Sigmoid colon (tissue), 6 donors: ENCODE measurements at regions not wholly inside any gene's neighbourhood (a gene's known extent, or its start where the extent isn't known, plus 50 kb on each side); places are given as distances from the start of the nearest gene placed in this dataset.

Experiments used
- DNase-seq: peaks from one replicate; pipeline ENCODE4 v3.0.0-alpha.2; 2019
- H3K27ac ChIP-seq, 4 donors: fragments of 200-600 bp; sonication (generic); one replicate each; pipeline ENCODE4 v1.5.1; 2016 to 2019; ENCODE audit warnings: mild to moderate bottlenecking in 1 of 4
- H3K27me3 ChIP-seq, 3 donors: fragments of 200-600 bp; sonication (generic); one replicate each; pipeline ENCODE4 v1.5.1; 2019; ENCODE audit warnings: mild to moderate bottlenecking in 1 of 3
- H3K36me3 ChIP-seq, 4 donors: fragments of 200-600 bp; sonication (generic); one replicate each; pipeline ENCODE4 v1.5.1; 2016 to 2019
- H3K4me1 ChIP-seq, 4 donors: fragments of 200-600 bp; sonication (generic); one replicate each; pipeline ENCODE4 v1.5.1; 2017 to 2019
- H3K4me3 ChIP-seq, 4 donors: fragments of 200-600 bp; sonication (generic); one replicate each; pipeline ENCODE4 v1.5.1; 2017 to 2019; ENCODE audit warnings: mild to moderate bottlenecking in 2 of 4, moderate library complexity in 1 of 4
- H3K9me3 ChIP-seq, 4 donors: fragments of 200-600 bp in 3 of 4; sonication (generic) in 3 of 4; one replicate each; pipeline versions ENCODE4 v1.5.1 to v1.6.1; 2013 to 2019
- EP300 ChIP-seq, 4 donors: sonication (generic); formaldehyde crosslinking; IDR thresholded peaks; one replicate each; pipeline ENCODE4 v1.6.1; 2017; ENCODE audit warnings: antibody characterized with exemption in 4 of 4
- POLR2A ChIP-seq, 2 donors: fragments of 450-650 bp; IDR thresholded peaks; one replicate each; pipeline ENCODE4 v1.6.1; 2016; ENCODE audit warnings: antibody characterized with exemption in 2 of 2, mild to moderate bottlenecking in 2 of 2, moderate library complexity in 2 of 2
- POLR2AphosphoS5 ChIP-seq, 4 donors: sonication (generic); formaldehyde crosslinking; IDR thresholded peaks; one replicate each; pipeline ENCODE4 v1.6.1; 2017; ENCODE audit warnings: antibody characterized with exemption in 4 of 4
- WGBS, 2 donors: extraction: QIAGEN DNeasy Blood & Tissue Kit; methylation state at CpG; one replicate each; pipeline ENCODE4 v1.1.7; 2013; 5-methylcytosine and 5-hydroxymethylcytosine counted together
- intact Hi-C: fragments of 100-400 bp; cut with DNase I; formaldehyde crosslinking; loops from one replicate; pipeline ENCODE4 v1.15.1; 2023
- TF ChIP-seq, protein P1 (sequence below), 4 experiments: fragments of 450-650 bp in 3 of 4; fragments of 200-600 bp in 1 of 4; IDR thresholded peaks; one replicate each; pipeline ENCODE4 v1.5.1; 2016 to 2019; ENCODE audit warnings: antibody characterized with exemption in 4 of 4, mild to moderate bottlenecking in 3 of 4, moderate library complexity in 2 of 4
- donor health status: healthy with polysubstance abuse.
- donor health status: healthy.

DNA sequence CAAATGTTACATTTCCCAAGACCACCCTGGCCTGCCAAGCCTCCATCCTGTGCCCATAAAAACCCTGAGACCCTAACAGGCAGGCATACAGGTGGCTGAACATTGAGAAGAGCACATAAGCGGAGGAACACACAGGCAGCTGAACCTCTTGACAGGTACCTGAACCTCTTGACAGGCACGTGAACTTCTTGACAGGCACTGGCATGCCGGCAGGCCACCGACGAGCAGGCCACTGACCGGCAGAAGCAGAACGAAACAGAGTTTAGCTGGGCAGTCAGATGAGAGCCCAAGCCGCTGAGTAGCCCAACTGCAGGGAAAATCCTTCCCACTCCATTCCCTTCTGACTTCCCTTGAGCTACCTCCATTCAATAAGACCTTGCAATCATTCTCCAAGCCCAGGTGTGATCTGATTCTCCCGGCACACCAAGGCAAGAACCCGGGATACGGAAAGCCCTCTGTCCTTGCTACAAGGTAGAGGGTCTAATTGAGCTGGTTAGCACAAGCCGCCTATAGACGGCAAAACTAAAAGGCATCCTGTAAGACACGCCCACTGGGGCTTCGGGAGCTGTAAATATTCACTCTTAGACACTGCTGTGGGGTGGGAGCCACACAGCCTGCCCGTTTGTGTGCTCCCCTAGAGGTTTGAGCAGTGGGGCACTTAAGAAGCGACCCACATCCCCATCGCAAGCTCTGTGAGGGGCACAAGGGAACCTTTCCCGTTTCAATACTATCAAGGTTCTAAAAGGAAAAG lies 2613.9 kb upstream of the PCDH20 start:
- Histone ChIP-seq H3K36me3 (no peaks in the 10 kb centered on the region), H3K9me3 (no peaks in the 10 kb centered on the region), H3K27me3 (no peaks in the 10 kb centered on the region), H3K4me3 (no peak overlapping the region), H3K4me1 (no peaks in the 10 kb centered on the region), H3K27ac (no peak overlapping the region)
- DNase-seq: no peak
- intact Hi-C loops: no loop called here
- no peak for TF ChIP-seq EP300 (IDR thresholded peaks at IDR 0.05)
- no peak for TF ChIP-seq POLR2A (IDR thresholded peaks at IDR 0.05)
- TF ChIP-seq POLR2AphosphoS5 (IDR thresholded peaks at IDR 0.05): no peak
- TF ChIP-seq, protein P1, sequence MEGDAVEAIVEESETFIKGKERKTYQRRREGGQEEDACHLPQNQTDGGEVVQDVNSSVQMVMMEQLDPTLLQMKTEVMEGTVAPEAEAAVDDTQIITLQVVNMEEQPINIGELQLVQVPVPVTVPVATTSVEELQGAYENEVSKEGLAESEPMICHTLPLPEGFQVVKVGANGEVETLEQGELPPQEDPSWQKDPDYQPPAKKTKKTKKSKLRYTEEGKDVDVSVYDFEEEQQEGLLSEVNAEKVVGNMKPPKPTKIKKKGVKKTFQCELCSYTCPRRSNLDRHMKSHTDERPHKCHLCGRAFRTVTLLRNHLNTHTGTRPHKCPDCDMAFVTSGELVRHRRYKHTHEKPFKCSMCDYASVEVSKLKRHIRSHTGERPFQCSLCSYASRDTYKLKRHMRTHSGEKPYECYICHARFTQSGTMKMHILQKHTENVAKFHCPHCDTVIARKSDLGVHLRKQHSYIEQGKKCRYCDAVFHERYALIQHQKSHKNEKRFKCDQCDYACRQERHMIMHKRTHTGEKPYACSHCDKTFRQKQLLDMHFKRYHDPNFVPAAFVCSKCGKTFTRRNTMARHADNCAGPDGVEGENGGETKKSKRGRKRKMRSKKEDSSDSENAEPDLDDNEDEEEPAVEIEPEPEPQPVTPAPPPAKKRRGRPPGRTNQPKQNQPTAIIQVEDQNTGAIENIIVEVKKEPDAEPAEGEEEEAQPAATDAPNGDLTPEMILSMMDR (IDR thresholded peaks at IDR 0.05): no peak
- 80 to 87% methylated on average over 19 of the region's 19 CpGs for whole genome bisulfite sequencing, 2 donors

DNA sequence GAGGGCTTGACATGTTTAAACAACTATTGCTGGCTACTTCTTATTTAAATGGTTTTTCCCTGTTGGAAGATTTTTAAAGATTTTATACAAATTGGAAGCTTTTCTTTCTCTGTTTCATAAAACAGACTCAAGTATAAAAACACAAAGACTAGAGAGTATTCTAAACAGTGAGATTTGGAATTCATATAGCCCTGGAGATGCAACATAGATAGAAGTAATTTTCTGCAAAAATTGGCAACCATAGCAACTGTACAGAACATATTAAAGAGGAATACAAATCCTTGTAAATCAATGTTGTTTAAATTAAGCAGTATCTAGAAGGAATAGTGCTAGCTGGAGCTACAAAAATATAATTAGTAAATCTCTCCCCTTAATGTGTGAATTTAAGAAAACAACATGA lies 2612.9 kb upstream of the PCDH20 start:
- Histone ChIP-seq H3K36me3 (no peaks in the 10 kb centered on the region), H3K27me3 (no peaks in the 10 kb centered on the region), H3K9me3 (no peaks in the 10 kb centered on the region), H3K27ac (no peak overlapping the region), H3K4me1 (no peaks in the 10 kb centered on the region), H3K4me3 (no peak overlapping the region)
- no peak for DNase-seq
- intact Hi-C loops: no loop called here
- no peak for TF ChIP-seq EP300 (IDR thresholded peaks at IDR 0.05)
- TF ChIP-seq POLR2AphosphoS5 (IDR thresholded peaks at IDR 0.05): no peak
- TF ChIP-seq POLR2A (IDR thresholded peaks at IDR 0.05): no peak
- TF ChIP-seq, protein P1 (IDR thresholded peaks at IDR 0.05): no peak

DNA sequence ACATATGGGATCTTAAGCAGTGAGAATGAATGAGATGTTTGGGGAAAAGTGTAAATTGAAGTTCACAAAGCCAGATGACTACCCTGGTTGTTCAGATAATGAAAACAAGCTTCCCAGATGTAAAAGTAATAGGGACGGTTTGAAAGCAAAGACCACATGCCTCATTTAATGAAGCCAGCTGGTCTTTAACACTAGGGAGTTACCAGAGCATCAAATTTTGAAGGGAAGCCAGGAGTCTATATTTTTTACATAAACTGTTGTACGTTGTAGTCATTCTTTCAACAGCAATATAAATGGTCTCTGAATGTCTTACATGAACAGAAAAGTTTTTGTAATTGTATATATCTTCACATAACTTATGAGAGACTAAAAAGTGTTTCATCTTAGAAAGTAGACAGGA lies 2604.5 kb upstream of the PCDH20 start:
- no peaks in the 10 kb centered on the region for H3K4me1 ChIP-seq
- DNase-seq: no peak
- no peaks in the 10 kb centered on the region for H3K36me3 ChIP-seq
- intact Hi-C loops: no loop called here
- 70 to 73% methylated on average over 2 of the region's 2 CpGs for WGBS, 2 donors
- no peaks in the 10 kb centered on the region for H3K27me3 ChIP-seq
- H3K27ac ChIP-seq: no peak overlapping the region
- H3K9me3 ChIP-seq: no peaks in the 10 kb centered on the region
- H3K4me3 ChIP-seq: no peak overlapping the region
- TF ChIP-seq, protein P1 (IDR thresholded peaks at IDR 0.05): no peak

DNA sequence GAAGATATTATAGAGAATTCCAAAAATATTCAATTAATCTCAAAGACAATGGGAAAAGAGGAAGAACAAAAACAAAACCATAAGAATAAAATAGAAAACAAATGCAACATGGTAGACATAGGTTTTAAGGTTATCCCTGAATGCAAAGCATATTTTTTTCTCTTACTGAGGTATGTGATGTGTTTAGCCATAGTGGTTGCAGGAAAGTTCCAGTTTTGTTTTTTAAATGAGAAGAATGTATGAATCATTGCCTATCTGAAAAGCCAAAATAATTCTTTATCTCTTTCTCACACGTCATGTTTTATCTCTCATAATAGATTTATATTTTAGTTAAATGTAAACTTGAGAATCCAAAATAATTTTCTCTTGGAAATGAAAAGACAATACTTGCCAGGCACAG lies 2591.7 kb upstream of the PCDH20 start:
- no peak overlapping the region for H3K4me3 ChIP-seq
- no peak for DNase-seq
- no peaks in the 10 kb centered on the region for H3K9me3 ChIP-seq
- no peaks in the 10 kb centered on the region for H3K36me3 ChIP-seq
- 62 to 76% methylated on average over 1 of the region's 1 CpG for whole genome bisulfite sequencing, 2 donors
- H3K27ac ChIP-seq: no peak overlapping the region
- no peaks in the 10 kb centered on the region for H3K27me3 ChIP-seq
- H3K4me1 ChIP-seq: no peaks in the 10 kb centered on the region
- intact Hi-C loops: no loop called here
- TF ChIP-seq, protein P1 (IDR thresholded peaks at IDR 0.05): no peak
- TF ChIP-seq POLR2A (IDR thresholded peaks at IDR 0.05): no peak
- TF ChIP-seq EP300 (IDR thresholded peaks at IDR 0.05): no peak

DNA sequence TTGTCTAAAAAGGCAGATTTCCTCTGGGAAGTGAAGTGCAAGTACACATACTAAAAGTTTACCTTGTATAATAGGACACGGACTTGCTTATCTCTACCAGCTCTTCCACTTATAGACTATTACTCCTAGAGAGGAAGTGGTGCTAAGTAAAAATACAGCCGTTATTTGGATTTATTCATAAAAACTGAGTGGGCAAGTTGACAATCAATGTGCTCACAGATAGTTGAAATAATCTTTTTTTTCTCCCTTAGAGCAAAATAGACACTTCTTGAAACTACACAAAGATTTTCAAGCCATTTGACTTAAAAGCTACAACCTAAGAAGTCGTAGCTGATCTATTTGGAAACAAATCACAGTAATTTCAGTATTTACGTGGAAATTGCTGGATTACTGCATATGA lies 2584.7 kb upstream of the PCDH20 start:
- 63 to 71% methylated on average over 4 of the region's 4 CpGs for WGBS, 2 donors
- Histone ChIP-seq H3K27me3 (no peaks in the 10 kb centered on the region), H3K4me1 (no peaks in the 10 kb centered on the region), H3K4me3 (no peak overlapping the region), H3K36me3 (no peaks in the 10 kb centered on the region), H3K9me3 (no peaks in the 10 kb centered on the region), H3K27ac (no peak overlapping the region)
- TF ChIP-seq EP300 (IDR thresholded peaks at IDR 0.05) (no peak), POLR2A (IDR thresholded peaks at IDR 0.05) (no peak), POLR2AphosphoS5 (IDR thresholded peaks at IDR 0.05) (no peak)
- TF ChIP-seq, protein P1 (IDR thresholded peaks at IDR 0.05): no peak
- DNase-seq: no peak
- intact Hi-C loops: no loop called here
